ENCODE measurements at regions not wholly inside any gene's neighbourhood (a gene's known extent, or its start where the extent isn't known, plus 50 kb on each side); places are given as distances from the start of the nearest gene placed in this dataset.

GRCh38 chr18:45218436-45218835 lies 396.8 kb upstream of the SLC14A2 start:
- no peaks in the 10 kb centered on the region for H3K36me3 Mint-ChIP-seq
- peaks cover 29% of the 10 kb centered on the region for H3K27me3 Mint-ChIP-seq
- H3K4me3 Mint-ChIP-seq, result no peak overlapping the region
- no peak overlapping the region for H3K27ac Mint-ChIP-seq
- no peak for ATAC-seq
- no peak for DNase-seq
- CTCF ChIA-PET, result no interaction called here
- H3K9me3 Mint-ChIP-seq (ENCODE audit: low read depth), result no peaks in the 10 kb centered on the region
- H3K4me1 Mint-ChIP-seq, result no peaks in the 10 kb centered on the region

DNA sequence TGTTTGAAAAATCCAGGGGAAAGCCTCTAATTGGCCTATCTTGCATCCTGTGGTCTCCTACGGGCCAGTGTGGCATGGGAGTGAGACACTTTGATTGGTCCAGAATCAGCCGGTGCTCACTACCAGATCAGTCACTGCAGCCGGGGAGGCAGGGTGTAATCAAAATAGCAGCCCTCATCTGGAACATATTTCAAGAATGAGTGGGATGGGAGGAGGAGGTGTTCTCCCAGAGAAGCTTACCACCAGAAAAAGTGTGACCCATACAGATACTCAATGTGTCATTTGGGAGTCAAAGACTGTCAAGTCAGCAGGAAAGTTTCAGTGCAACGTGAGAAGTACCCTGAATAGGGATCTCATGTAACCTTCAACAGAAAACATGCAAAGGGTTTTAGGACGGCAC lies 393.9 kb upstream of the SLC14A2 start:
- Mint-ChIP-seq H3K27me3 (peaks cover 32% of the 10 kb centered on the region), H3K36me3 (no peaks in the 10 kb centered on the region), H3K4me3 (no peak overlapping the region), H3K4me1 (no peaks in the 10 kb centered on the region), H3K27ac (no peak overlapping the region), H3K9me3 (ENCODE audit: low read depth) (no peaks in the 10 kb centered on the region)
- CTCF ChIA-PET, result interaction anchor here (1.7 kb wide), 1 partner anchor 8 kb away, joined by 7 read pairs; no protein-coding TSS in a partner anchor
- DNase-seq (no peak), ATAC-seq (no peak)

DNA sequence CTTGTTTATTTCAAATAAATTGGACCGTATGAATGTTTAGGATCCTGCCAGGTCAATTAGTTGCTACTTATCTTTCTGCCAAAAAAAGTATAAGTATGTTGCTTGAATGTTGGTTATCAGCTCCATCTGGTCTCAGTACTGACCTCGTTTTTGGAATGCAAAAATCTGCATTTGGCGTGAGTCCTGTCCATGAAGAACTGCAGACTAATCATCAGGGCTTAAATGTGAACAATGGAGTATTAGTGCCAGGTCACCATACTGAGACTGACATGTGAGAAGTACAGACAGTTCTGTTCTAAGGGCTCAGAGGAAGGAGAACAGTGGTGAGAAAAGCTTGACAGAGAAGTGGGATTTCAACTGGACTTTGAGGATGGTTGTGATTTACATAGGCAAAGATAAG lies 393.1 kb upstream of the SLC14A2 start:
- ATAC-seq, result no peak
- no peak overlapping the region for H3K27ac Mint-ChIP-seq
- peaks cover 29% of the 10 kb centered on the region for H3K27me3 Mint-ChIP-seq
- H3K4me1 Mint-ChIP-seq, result no peaks in the 10 kb centered on the region
- no peak for DNase-seq
- CTCF ChIA-PET, result interaction anchor here (1.7 kb wide), 1 partner anchor 9 kb away, joined by 7 read pairs; no protein-coding TSS in a partner anchor
- no peak overlapping the region for H3K4me3 Mint-ChIP-seq
- no peaks in the 10 kb centered on the region for H3K9me3 Mint-ChIP-seq (ENCODE audit: low read depth)
- H3K36me3 Mint-ChIP-seq, result no peaks in the 10 kb centered on the region

DNA sequence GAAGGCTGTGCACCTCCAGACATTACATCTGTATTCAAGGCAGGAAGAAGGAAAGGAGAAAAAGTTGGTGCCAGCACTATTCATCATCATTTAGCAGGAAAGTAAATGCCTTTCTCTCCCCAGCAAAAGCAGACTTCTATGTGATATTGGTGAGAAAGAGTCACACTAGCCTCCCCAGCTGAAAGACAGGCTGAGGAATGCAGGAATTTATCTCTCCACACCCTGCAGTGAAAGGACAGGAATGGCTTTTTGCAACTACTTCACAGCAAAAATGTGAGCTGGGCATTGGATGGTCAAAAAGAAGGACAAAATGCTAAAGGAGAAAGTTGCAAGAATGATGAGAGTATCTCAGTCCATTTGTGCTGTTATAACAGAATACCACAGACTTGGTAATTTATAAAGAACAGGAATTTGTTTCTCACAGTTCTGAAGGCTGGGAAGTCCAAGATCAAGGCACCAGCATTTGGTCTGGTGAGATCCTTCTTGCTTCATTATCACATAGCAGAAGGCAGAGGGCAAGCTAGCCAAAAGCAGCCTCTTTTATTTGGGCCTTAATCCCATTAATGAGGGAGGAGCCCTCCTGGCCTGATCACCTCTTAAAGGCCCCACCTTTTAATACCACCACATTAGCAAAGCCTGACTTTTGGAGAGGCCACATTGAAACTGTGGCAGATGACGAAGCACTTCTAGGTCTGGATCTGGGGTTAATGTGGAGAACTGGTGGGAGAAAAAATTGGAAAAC lies 388.1 kb upstream of the SLC14A2 start:
- no peaks in the 10 kb centered on the region for H3K4me1 Mint-ChIP-seq
- no peaks in the 10 kb centered on the region for H3K9me3 Mint-ChIP-seq (ENCODE audit: low read depth)
- no peak for DNase-seq
- ATAC-seq, result no peak
- peaks cover 7% of the 10 kb centered on the region for H3K27me3 Mint-ChIP-seq
- CTCF ChIA-PET, result no interaction called here
- no peak overlapping the region for H3K4me3 Mint-ChIP-seq
- H3K36me3 Mint-ChIP-seq, result no peaks in the 10 kb centered on the region
- no peak overlapping the region for H3K27ac Mint-ChIP-seq

DNA sequence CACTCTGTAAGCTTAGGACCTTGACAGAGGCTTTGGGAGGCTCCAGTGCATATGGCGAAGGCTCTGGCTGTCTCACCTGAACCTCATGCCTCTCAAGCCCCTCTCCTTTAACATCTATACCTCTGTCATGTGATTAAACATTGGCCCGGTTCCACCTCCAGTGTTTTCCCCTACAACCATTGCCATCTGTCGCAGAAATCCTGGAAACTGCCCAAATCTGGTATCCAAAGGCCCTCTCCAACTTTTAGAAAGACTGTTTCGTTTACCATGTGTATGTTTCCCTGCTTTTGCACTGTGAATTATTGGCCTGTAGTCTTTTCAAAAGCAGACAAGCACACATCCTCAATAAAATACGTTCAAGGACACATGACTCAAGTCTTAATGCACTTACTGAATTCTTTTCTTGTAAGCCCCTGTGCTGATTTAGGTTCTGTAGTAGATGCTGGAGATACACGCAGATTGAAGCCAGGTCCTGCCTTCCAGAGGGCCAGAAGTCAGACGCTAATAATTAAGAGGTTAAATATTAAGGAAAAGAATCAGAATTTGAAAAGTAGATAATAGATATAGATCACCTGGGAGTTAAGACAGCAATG lies 386.4 kb upstream of the SLC14A2 start:
- Mint-ChIP-seq H3K27ac (no peak overlapping the region), H3K9me3 (ENCODE audit: low read depth) (no peaks in the 10 kb centered on the region), H3K36me3 (no peaks in the 10 kb centered on the region), H3K4me3 (no peak overlapping the region), H3K4me1 (no peaks in the 10 kb centered on the region), H3K27me3 (peaks cover 5% of the 10 kb centered on the region)
- CTCF ChIA-PET, result no interaction called here
- DNase-seq (no peak), ATAC-seq (no peak)

DNA sequence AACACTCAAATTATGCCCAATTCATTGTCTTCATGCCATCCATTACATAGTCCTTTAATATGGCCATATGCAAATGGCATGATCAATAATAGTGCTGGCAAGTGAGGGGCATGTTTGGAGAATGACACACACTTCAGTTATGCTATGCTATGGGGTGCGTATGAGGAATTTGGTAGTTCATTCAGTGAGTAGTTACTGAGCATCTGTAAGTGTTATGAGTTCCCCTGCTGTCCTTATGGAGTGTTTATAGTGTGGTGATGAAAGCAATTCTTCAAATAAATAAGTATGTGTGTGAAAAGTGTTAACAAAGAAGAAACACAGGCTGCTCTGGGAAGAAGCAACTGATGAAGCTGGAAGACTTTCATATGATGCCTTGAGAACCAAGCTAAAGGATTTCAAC lies 383.7 kb upstream of the SLC14A2 start:
- no peak for ATAC-seq
- Mint-ChIP-seq H3K9me3 (ENCODE audit: low read depth) (no peaks in the 10 kb centered on the region), H3K36me3 (no peaks in the 10 kb centered on the region), H3K4me3 (no peak overlapping the region), H3K27ac (no peak overlapping the region), H3K27me3 (peaks cover 2% of the 10 kb centered on the region), H3K4me1 (no peaks in the 10 kb centered on the region)
- CTCF ChIA-PET, result no interaction called here
- no peak for DNase-seq

- H3K9me3 Mint-ChIP-seq (ENCODE audit: low read depth), result no peaks in the 10 kb centered on the region
- DNase-seq (no peak), ATAC-seq (no peak)
- no peak overlapping the region for H3K27ac Mint-ChIP-seq
- no peak overlapping the region for H3K4me3 Mint-ChIP-seq
- no peaks in the 10 kb centered on the region for H3K4me1 Mint-ChIP-seq
- H3K36me3 Mint-ChIP-seq, result no peaks in the 10 kb centered on the region
- CTCF ChIA-PET, result no interaction called here
- peaks cover 2% of the 10 kb centered on the region for H3K27me3 Mint-ChIP-seq
Measured at GRCh38 chr18:45232061-45232460, 383.2 kb upstream of the SLC14A2 start.

- H3K36me3 Mint-ChIP-seq, result no peaks in the 10 kb centered on the region
- DNase-seq (no peak), ATAC-seq (no peak)
- H3K4me3 Mint-ChIP-seq, result no peak overlapping the region
- CTCF ChIA-PET, result interaction anchor here (1.2 kb wide), 1 partner anchor 24 kb away, joined by 3 read pairs; no protein-coding TSS in a partner anchor
- no peaks in the 10 kb centered on the region for H3K9me3 Mint-ChIP-seq (ENCODE audit: low read depth)
- H3K4me1 Mint-ChIP-seq, result no peaks in the 10 kb centered on the region
- H3K27ac Mint-ChIP-seq, result no peak overlapping the region
- peaks cover 4% of the 10 kb centered on the region for H3K27me3 Mint-ChIP-seq
Measured at GRCh38 chr18:45236676-45237075, 378.6 kb upstream of the SLC14A2 start.

DNA sequence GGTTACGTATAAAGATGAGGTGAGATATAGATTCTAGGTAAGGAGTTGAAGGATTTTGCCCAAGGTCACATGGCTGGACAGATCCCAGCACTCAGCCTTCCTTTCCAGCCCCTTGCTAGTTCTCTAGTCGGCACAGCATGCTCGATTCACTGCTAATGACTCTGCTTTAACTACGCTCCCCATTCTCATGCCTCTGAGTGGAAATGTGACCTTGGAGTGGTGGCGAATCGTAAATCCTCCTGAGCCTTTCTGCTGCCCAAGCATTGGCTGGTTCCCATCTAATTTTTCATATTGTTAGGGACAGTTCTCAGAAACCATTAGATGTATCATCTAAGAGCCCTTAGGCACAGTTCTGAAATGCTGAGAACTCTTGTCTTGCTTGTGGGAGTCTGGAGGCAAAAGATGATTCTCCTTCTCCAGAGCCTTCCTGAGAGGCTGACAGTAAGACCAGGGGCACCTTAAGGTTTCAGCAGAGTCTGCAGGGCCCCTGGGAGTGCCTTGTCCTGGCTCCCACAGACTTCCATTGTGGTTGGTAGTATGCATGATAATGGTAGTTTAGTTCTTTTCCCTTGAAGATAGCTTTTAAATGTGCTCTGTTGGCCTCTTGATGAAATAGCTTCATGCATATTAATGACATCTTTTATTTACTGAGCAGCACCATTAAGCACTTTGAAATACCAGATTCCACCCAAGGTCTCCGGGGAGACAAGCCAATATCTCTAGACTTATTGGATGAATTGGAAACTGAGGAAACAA lies 377.8 kb upstream of the SLC14A2 start:
- no peaks in the 10 kb centered on the region for H3K4me1 Mint-ChIP-seq
- H3K27ac Mint-ChIP-seq, result no peak overlapping the region
- peaks cover 4% of the 10 kb centered on the region for H3K27me3 Mint-ChIP-seq
- DNase-seq, result no peak
- no peak for ATAC-seq
- no peak overlapping the region for H3K4me3 Mint-ChIP-seq
- H3K9me3 Mint-ChIP-seq (ENCODE audit: low read depth), result no peaks in the 10 kb centered on the region
- H3K36me3 Mint-ChIP-seq, result no peaks in the 10 kb centered on the region
- CTCF ChIA-PET, result interaction anchor here (1.2 kb wide), 1 partner anchor 25 kb away, joined by 3 read pairs; no protein-coding TSS in a partner anchor

GRCh38 chr18:45241271-45241670 lies 374.0 kb upstream of the SLC14A2 start:
- CTCF ChIA-PET, result no interaction called here
- Mint-ChIP-seq H3K27ac (no peak overlapping the region), H3K4me1 (no peaks in the 10 kb centered on the region), H3K27me3 (peaks cover 4% of the 10 kb centered on the region), H3K4me3 (no peak overlapping the region), H3K9me3 (ENCODE audit: low read depth) (no peaks in the 10 kb centered on the region), H3K36me3 (no peaks in the 10 kb centered on the region)
- no peak for ATAC-seq
- DNase-seq, result no peak

- Mint-ChIP-seq H3K27ac (no peak overlapping the region), H3K9me3 (ENCODE audit: low read depth) (no peaks in the 10 kb centered on the region), H3K27me3 (peaks cover 4% of the 10 kb centered on the region), H3K4me3 (no peak overlapping the region), H3K4me1 (no peaks in the 10 kb centered on the region), H3K36me3 (no peaks in the 10 kb centered on the region)
- CTCF ChIA-PET, result no interaction called here
- DNase-seq, result no peak
- no peak for ATAC-seq
Measured at GRCh38 chr18:45241982-45242565, 373.2 kb upstream of the SLC14A2 start.

DNA sequence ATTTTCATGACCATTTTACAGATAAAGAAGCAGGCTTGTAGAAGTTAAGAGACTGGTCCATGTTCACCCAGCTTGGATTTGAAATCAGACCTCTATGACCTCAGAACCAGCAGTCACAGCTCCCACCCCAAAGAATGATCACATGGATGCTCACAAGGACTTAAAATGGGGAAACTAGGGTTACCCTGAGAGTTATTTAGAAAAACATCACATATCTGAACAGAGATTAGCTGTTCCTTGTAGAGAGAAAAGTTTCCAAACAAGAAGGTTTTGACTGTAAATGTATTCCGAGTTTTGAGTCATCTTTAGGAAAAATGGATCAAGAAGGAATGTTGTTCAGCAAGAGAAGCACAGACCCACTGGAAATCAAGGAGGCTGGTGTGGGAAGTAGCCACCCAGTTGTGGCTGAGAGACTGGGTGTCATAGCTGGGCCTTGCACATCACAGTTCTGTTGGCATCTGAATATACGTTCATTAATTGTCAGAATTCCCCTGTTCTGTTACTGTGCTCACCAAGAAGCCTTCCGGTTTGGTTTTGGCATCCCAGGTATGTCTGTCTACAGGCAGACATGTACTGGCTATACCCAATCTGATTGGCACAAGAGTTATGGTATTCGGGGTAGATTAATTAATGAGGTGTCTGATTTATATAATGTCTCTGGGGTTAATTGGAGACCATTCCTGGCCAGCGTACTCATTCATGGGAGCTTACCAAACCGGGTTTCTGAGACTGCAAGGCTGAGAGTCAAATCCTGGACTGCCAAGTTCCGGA lies 371.8 kb upstream of the SLC14A2 start:
- H3K36me3 Mint-ChIP-seq, result no peaks in the 10 kb centered on the region
- DNase-seq (no peak), ATAC-seq (no peak)
- peaks cover 11% of the 10 kb centered on the region for H3K27me3 Mint-ChIP-seq
- no peaks in the 10 kb centered on the region for H3K4me1 Mint-ChIP-seq
- CTCF ChIA-PET, result interaction anchor here (1.1 kb wide), 1 partner anchor 31 kb away, joined by 3 read pairs; no protein-coding TSS in a partner anchor
- H3K27ac Mint-ChIP-seq, result no peak overlapping the region
- no peaks in the 10 kb centered on the region for H3K9me3 Mint-ChIP-seq (ENCODE audit: low read depth)
- H3K4me3 Mint-ChIP-seq, result no peak overlapping the region

DNA sequence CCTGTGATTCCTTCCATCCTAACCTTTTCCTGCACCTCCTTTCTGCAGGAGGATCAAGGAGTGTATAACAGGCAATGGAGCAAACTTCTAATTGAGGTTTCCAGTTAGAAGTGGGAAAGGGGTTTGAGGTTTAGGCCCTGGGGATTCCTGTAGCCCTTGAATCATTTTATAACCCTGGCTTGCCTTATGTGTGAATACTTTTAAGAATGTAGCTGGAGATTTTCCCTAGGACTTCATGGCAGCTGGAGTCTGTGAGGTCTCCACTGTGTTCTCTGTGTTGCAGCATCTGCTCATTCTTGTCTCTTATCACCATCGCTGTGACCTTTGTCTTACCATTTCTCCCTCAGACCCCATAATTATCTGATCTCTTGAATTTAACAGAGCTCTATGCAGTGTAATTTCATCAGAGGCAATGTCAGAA lies 370.2 kb upstream of the SLC14A2 start:
- CTCF ChIA-PET, result interaction anchor here (0.7 kb wide), 1 partner anchor 15 kb away, joined by 3 read pairs; no protein-coding TSS in a partner anchor
- Mint-ChIP-seq H3K36me3 (no peaks in the 10 kb centered on the region), H3K27ac (no peak overlapping the region), H3K9me3 (ENCODE audit: low read depth) (no peaks in the 10 kb centered on the region), H3K27me3 (peaks cover 18% of the 10 kb centered on the region), H3K4me3 (no peak overlapping the region), H3K4me1 (no peaks in the 10 kb centered on the region)
- ATAC-seq (no peak), DNase-seq (no peak)

Data from activated CD8-positive, alpha-beta memory T cell treated with anti-CD3 and anti-CD28 coated beads, Interleukin-2, amount 10 ng/mL, durations not matched to agents 7 days and 5 days (primary cell).